Uterus (tissue), 2 donors: ENCODE measurements at regions not wholly inside any gene's neighbourhood (a gene's known extent, or its start where the extent isn't known, plus 50 kb on each side); places are given as distances from the start of the nearest gene placed in this dataset.

Experiments used
- CTCF ChIP-seq, 4 experiments: fragments of 200-600 bp in 2 of 4; fragments of 450-650 bp in 2 of 4; sonication (generic) in 2 of 4; IDR thresholded peaks; one replicate each; pipeline ENCODE4 v1.5.1; 2016 to 2019; ENCODE audit warnings: antibody characterized with exemption in 4 of 4, mild to moderate bottlenecking in 2 of 4, moderate library complexity in 1 of 4
- POLR2A ChIP-seq, 2 donors: fragments of 450-650 bp; IDR thresholded peaks; one replicate each; pipeline ENCODE4 v1.6.1; 2016; ENCODE audit warnings: antibody characterized with exemption in 2 of 2, mild to moderate bottlenecking in 1 of 2, moderate library complexity in 1 of 2

GRCh38 chr2:153221506-153221905 is 257.1 kb downstream of the RPRM start:
- TF ChIP-seq CTCF (IDR thresholded peaks at IDR 0.05) = no peak
- TF ChIP-seq POLR2A (IDR thresholded peaks at IDR 0.05) = no peak
